GM20431 (cell line): ENCODE measurements at regions not wholly inside any gene's neighbourhood (a gene's known extent, or its start where the extent isn't known, plus 50 kb on each side); places are given as distances from the start of the nearest gene placed in this dataset.

Source experiments
- in situ Hi-C: fragments of 300-500 bp; cut with MseI, MboI; formaldehyde crosslinking; loops from one replicate; pipeline ENCODE4 v1.15.0; 2020; ENCODE audit warnings: low sequenced_read_pairs; ENCODE audit not compliant: unreplicated experiment

- in situ Hi-C loops = no loop called here
These were observed 318.5 kb downstream of the INHBA start for GRCh38 chr7:41384418-41384817.

- in situ Hi-C loops = no loop called here
These were observed 319.3 kb downstream of the INHBA start for GRCh38 chr7:41383596-41383995.

- in situ Hi-C loops = no loop called here
These were observed 324.7 kb downstream of the INHBA start for GRCh38 chr7:41378156-41378555.

GRCh38 chr7:41375582-41375981, 327.3 kb downstream of the INHBA start:
- in situ Hi-C loops = no loop called here

- in situ Hi-C loops = no loop called here
These were observed 328.6 kb downstream of the INHBA start for GRCh38 chr7:41374150-41374848.

- in situ Hi-C loops = no loop called here
These were observed 334.7 kb downstream of the INHBA start for GRCh38 chr7:41367967-41368882.

- in situ Hi-C loops = no loop called here
These were observed 351.8 kb downstream of the INHBA start for GRCh38 chr7:41351091-41351490.

- in situ Hi-C loops = no loop called here
These were observed 356.0 kb downstream of the INHBA start for GRCh38 chr7:41346878-41347277.

GRCh38 chr7:41339913-41340676, 362.8 kb downstream of the INHBA start:
- in situ Hi-C loops = no loop called here

GRCh38 chr7:41336981-41337380, 365.9 kb downstream of the INHBA start:
- in situ Hi-C loops = no loop called here

- in situ Hi-C loops = no loop called here
These were observed 366.4 kb downstream of the INHBA start for GRCh38 chr7:41336455-41336952.

GRCh38 chr7:41334071-41334862, 368.6 kb downstream of the INHBA start:
- in situ Hi-C loops = no loop called here

- in situ Hi-C loops = no loop called here
These were observed 369.4 kb downstream of the INHBA start for GRCh38 chr7:41333511-41333910.

GRCh38 chr7:41331194-41331593, 371.7 kb downstream of the INHBA start:
- in situ Hi-C loops = no loop called here

GRCh38 chr7:41328544-41328943, 374.3 kb downstream of the INHBA start:
- in situ Hi-C loops = no loop called here

GRCh38 chr7:41328131-41328530, 374.8 kb downstream of the INHBA start:
- in situ Hi-C loops = no loop called here

GRCh38 chr7:41326616-41327015, 376.3 kb downstream of the INHBA start:
- in situ Hi-C loops = no loop called here

- in situ Hi-C loops = no loop called here
These were observed 379.1 kb downstream of the INHBA start for GRCh38 chr7:41323806-41324205.

GRCh38 chr7:41319581-41319980, 383.3 kb downstream of the INHBA start:
- in situ Hi-C loops = no loop called here

- in situ Hi-C loops = no loop called here
These were observed 386.5 kb downstream of the INHBA start for GRCh38 chr7:41316410-41316809.
